ENCODE measurements at regions not wholly inside any gene's neighbourhood (a gene's known extent, or its start where the extent isn't known, plus 50 kb on each side); places are given as distances from the start of the nearest gene placed in this dataset.
"Not testable (repeated sequence)": the region's sequence is repeated elsewhere in the genome, so short reads cannot be mapped to it uniquely, and the experiment has no call there.

- DNase-seq, result not testable (repeated sequence)
These were observed 556.7 kb upstream of the SPRY2 start for GRCh38 chr13:80897641-80898040.

- DNase-seq, result no peak
These were observed 554.0 kb upstream of the SPRY2 start for GRCh38 chr13:80894917-80895316.

GRCh38 chr13:80889829-80890228 is 548.9 kb upstream of the SPRY2 start:
- DNase-seq, result no peak

- DNase-seq, result no peak
These were observed 547.5 kb upstream of the SPRY2 start for GRCh38 chr13:80888390-80888789.

GRCh38 chr13:80884056-80884785 is 543.3 kb upstream of the SPRY2 start:
- DNase-seq, result no peak

- no peak for DNase-seq
These were observed 542.6 kb upstream of the SPRY2 start for GRCh38 chr13:80883545-80883944.

GRCh38 chr13:80881942-80882445 is 541.1 kb upstream of the SPRY2 start:
- DNase-seq, result no peak

GRCh38 chr13:80881495-80881894 is 540.6 kb upstream of the SPRY2 start:
- DNase-seq, result no peak

GRCh38 chr13:80881034-80881433 is 540.1 kb upstream of the SPRY2 start:
- no peak for DNase-seq

GRCh38 chr13:80877944-80878241 is 537.0 kb upstream of the SPRY2 start:
- no peak for DNase-seq

- no peak for DNase-seq
These were observed 536.5 kb upstream of the SPRY2 start for GRCh38 chr13:80877209-80877943.

- DNase-seq, result no peak
These were observed 532.7 kb upstream of the SPRY2 start for GRCh38 chr13:80873589-80873988.

- DNase-seq, result not testable (repeated sequence)
These were observed 531.0 kb upstream of the SPRY2 start for GRCh38 chr13:80871971-80872370.

GRCh38 chr13:80871481-80871880 is 530.6 kb upstream of the SPRY2 start:
- no peak for DNase-seq

GRCh38 chr13:80870186-80870585 is 529.3 kb upstream of the SPRY2 start:
- DNase-seq, result no peak

- DNase-seq, result no peak
These were observed 526.0 kb upstream of the SPRY2 start for GRCh38 chr13:80866921-80867320.

- no peak for DNase-seq
These were observed 524.4 kb upstream of the SPRY2 start for GRCh38 chr13:80865329-80865728.

- no peak for DNase-seq
These were observed 521.5 kb upstream of the SPRY2 start for GRCh38 chr13:80862456-80862855.

GRCh38 chr13:80860845-80861244 is 519.9 kb upstream of the SPRY2 start:
- DNase-seq, result no peak

GRCh38 chr13:80858131-80858530 is 517.2 kb upstream of the SPRY2 start:
- no peak for DNase-seq

GRCh38 chr13:80857321-80857720 is 516.4 kb upstream of the SPRY2 start:
- DNase-seq, result no peak

- DNase-seq, result no peak
These were observed 509.8 kb upstream of the SPRY2 start for GRCh38 chr13:80850771-80851170.

GRCh38 chr13:80844164-80844563 is 503.2 kb upstream of the SPRY2 start:
- no peak for DNase-seq

- no peak for DNase-seq
These were observed 500.5 kb upstream of the SPRY2 start for GRCh38 chr13:80841414-80841813.
